Keratinocyte (primary cell): ENCODE measurements at regions not wholly inside any gene's neighbourhood (a gene's known extent, or its start where the extent isn't known, plus 50 kb on each side); places are given as distances from the start of the nearest gene placed in this dataset.

Experiments
- DNase-seq: peaks from one replicate; pipeline ENCODE4 v3.0.0-alpha.2; 2011; ENCODE audit warnings: low read depth, missing footprints, low spot score
- FAIRE-seq: peaks from 2 replicates; lab custom pipeline; 2011; peaks lifted over from hg19 to GRCh38; lab: Jason Lieb, UNC
- H2AFZ ChIP-seq: 2 replicates; pipeline ENCODE4 v1.6.0; 2012; ENCODE audit warnings: low read length, control low read depth, inconsistent platforms; ENCODE audit not compliant: control insufficient read depth
- H3K27ac ChIP-seq: 2 replicates; pipeline ENCODE4 v1.5.1; 2011; ENCODE audit warnings: low read length; ENCODE audit not compliant: control insufficient read depth, insufficient read depth
- H3K27me3 ChIP-seq: 3 replicates; pipeline ENCODE4 v1.6.0; 2011; ENCODE audit warnings: low read length; ENCODE audit not compliant: control insufficient read depth, insufficient read depth; ENCODE audit errors: extremely low read depth
- H3K36me3 ChIP-seq, 2 experiments: 2 replicates in 1 of 2; 3 replicates in 1 of 2; pipeline ENCODE4 v1.5.1; 2011; ENCODE audit warnings: low read length in 2 of 2, mild to moderate bottlenecking in 1 of 2; ENCODE audit not compliant: control insufficient read depth in 2 of 2, insufficient read depth in 2 of 2; ENCODE audit errors: extremely low read depth in 1 of 2
- H3K4me1 ChIP-seq: 3 replicates; pipeline ENCODE4 v1.5.1; 2011; ENCODE audit warnings: low read length; ENCODE audit not compliant: control insufficient read depth, insufficient read depth; ENCODE audit errors: extremely low read depth
- H3K4me2 ChIP-seq: 3 replicates; pipeline ENCODE4 v1.6.0; 2011; ENCODE audit warnings: low read depth, low read length; ENCODE audit not compliant: control insufficient read depth, insufficient read depth; ENCODE audit errors: extremely low read depth
- H3K4me3 ChIP-seq, 3 experiments: fragments of 200-600 bp in 1 of 3; sonication (generic) in 1 of 3; 2 replicates in 2 of 3; 3 replicates in 1 of 3; pipeline ENCODE4 v1.5.1; 2011 to 2016; ENCODE audit warnings: low read length in 3 of 3, mild to moderate bottlenecking in 3 of 3, control low read depth in 2 of 3, inconsistent platforms in 1 of 3, low read depth in 1 of 3, mixed read lengths in 1 of 3, mixed run types in 1 of 3, moderate library complexity in 1 of 3; ENCODE audit not compliant: control insufficient read depth in 2 of 3, insufficient read depth in 2 of 3; ENCODE audit errors: extremely low read depth in 1 of 3
- H3K79me2 ChIP-seq: 2 replicates; pipeline ENCODE4 v1.6.0; 2012; ENCODE audit warnings: low read length; ENCODE audit not compliant: control insufficient read depth, insufficient read depth
- H3K9ac ChIP-seq: 3 replicates; pipeline ENCODE4 v1.6.0; 2011; ENCODE audit warnings: low read length; ENCODE audit not compliant: control insufficient read depth, insufficient read depth; ENCODE audit errors: extremely low read depth
- H3K9me1 ChIP-seq: 3 replicates; pipeline ENCODE4 v1.6.0; 2011; ENCODE audit warnings: low read length; ENCODE audit not compliant: control insufficient read depth, insufficient read depth; ENCODE audit errors: extremely low read depth
- H3K9me3 ChIP-seq: 2 replicates; pipeline ENCODE4 v1.5.1; 2012; ENCODE audit warnings: low read depth, low read length; ENCODE audit not compliant: control insufficient read depth
- H4K20me1 ChIP-seq: 3 replicates; pipeline ENCODE4 v1.6.0; 2011; ENCODE audit warnings: low read length; ENCODE audit not compliant: control insufficient read depth, insufficient read depth; ENCODE audit errors: extremely low read depth
- EZH2 ChIP-seq: IDR thresholded peaks from one replicate; pipeline ENCODE4 v1.6.1; 2012; ENCODE audit warnings: inconsistent platforms, mild to moderate bottlenecking, low read length, moderate library complexity
- dilution Hi-C: fragments of 300-500 bp; cut with MboI; formaldehyde crosslinking; loops from one replicate; pipeline ENCODE4 v1.7.0; 2020; ENCODE audit warnings: low sequenced_read_pairs; ENCODE audit not compliant: extremely low pct_ligation_motif_present
- TF ChIP-seq, protein P1 (sequence below), 3 experiments: IDR thresholded peaks in 1 of 3; conservative IDR thresholded peaks in 1 of 3; optimal IDR thresholded peaks in 1 of 3; 2 replicates in 2 of 3; 3 replicates in 1 of 3; pipeline versions ENCODE3 to v1.5.1; 2011; ENCODE audit warnings: low read length in 3 of 3, mild to moderate bottlenecking in 3 of 3, moderate library complexity in 2 of 3, control low read depth in 1 of 3, inconsistent platforms in 1 of 3; ENCODE audit not compliant: insufficient read depth in 2 of 3; ENCODE audit errors: extremely low read depth in 1 of 3

DNA sequence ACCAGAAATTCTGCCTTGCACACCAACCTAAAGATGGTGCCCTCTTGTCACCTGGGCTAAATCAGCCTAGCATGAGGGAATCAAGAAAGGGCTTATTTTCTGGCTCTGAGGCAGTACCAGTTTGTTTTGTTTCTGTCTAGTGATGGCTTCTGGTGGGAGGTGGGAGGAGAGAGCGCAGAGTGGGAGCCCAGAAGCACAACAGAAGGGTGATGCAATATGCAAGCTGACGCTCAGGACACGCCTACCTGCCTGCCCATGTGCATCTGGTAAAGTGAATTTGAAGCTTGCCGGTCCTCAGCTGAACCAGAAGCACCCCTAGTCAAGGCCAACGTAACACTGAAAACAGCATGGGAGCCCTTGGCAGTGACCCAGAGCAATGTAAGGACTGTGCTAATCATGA, 138.4 kb upstream of the TIAM1 start:
- Histone ChIP-seq H3K27me3 (no peaks in the 10 kb centered on the region), H3K79me2 (no peaks in the 10 kb centered on the region), H3K4me2 (no peak overlapping the region), H3K4me1 (no peaks in the 10 kb centered on the region), H3K27ac (no peak overlapping the region), H3K9me3 (peaks cover 2% of the 10 kb centered on the region), H3K36me3 (no peaks in the 10 kb centered on the region), H4K20me1 (no peaks in the 10 kb centered on the region), H3K9me1 (no peaks in the 10 kb centered on the region), H2AFZ (no peak overlapping the region), H3K9ac (no peak overlapping the region), H3K4me3 (no peak overlapping the region)
- DNase-seq (no peak), FAIRE-seq (no peak)
- dilution Hi-C loops, result no loop called here
- TF ChIP-seq, protein P1, sequence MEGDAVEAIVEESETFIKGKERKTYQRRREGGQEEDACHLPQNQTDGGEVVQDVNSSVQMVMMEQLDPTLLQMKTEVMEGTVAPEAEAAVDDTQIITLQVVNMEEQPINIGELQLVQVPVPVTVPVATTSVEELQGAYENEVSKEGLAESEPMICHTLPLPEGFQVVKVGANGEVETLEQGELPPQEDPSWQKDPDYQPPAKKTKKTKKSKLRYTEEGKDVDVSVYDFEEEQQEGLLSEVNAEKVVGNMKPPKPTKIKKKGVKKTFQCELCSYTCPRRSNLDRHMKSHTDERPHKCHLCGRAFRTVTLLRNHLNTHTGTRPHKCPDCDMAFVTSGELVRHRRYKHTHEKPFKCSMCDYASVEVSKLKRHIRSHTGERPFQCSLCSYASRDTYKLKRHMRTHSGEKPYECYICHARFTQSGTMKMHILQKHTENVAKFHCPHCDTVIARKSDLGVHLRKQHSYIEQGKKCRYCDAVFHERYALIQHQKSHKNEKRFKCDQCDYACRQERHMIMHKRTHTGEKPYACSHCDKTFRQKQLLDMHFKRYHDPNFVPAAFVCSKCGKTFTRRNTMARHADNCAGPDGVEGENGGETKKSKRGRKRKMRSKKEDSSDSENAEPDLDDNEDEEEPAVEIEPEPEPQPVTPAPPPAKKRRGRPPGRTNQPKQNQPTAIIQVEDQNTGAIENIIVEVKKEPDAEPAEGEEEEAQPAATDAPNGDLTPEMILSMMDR (optimal IDR thresholded peaks at IDR 0.05 in 1 of 3, IDR thresholded peaks at IDR 0.05 in 1 of 3, conservative IDR thresholded peaks at IDR 0.05 in 1 of 3; ENCODE audit: extremely low read depth in 1 of 3, insufficient read depth in 2 of 3, low read length in 3 of 3), result no peak
- no peak for TF ChIP-seq EZH2

DNA sequence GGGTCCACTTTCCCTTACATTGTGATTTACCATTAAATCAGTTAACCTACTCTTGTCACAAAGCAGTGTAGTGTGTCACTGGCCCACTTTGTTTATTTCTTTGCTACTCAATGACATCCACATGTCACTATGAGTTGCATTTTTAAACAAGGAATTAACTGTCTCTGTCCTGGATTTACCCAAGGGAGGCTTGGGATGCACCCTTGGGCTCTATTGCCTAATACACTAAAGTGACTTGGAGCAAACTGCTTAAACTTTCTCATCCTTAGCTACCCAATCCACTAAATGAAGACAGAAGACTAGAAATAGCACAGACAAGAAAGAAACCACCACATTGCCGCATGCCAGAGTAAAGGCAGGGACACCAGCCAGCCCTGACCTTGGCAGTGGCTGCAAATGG, 136.2 kb upstream of the TIAM1 start:
- H3K4me1 ChIP-seq, result no peaks in the 10 kb centered on the region
- DNase-seq (no peak), FAIRE-seq (no peak)
- dilution Hi-C loops, result no loop called here
- no peak overlapping the region for H3K4me2 ChIP-seq
- no peak overlapping the region for H3K9ac ChIP-seq
- no peak overlapping the region for H3K4me3 ChIP-seq
- no peaks in the 10 kb centered on the region for H4K20me1 ChIP-seq
- H3K27ac ChIP-seq, result no peak overlapping the region
- H2AFZ ChIP-seq, result no peak overlapping the region
- TF ChIP-seq EZH2, result no peak
- TF ChIP-seq, protein P1 (optimal IDR thresholded peaks at IDR 0.05 in 1 of 3, IDR thresholded peaks at IDR 0.05 in 1 of 3, conservative IDR thresholded peaks at IDR 0.05 in 1 of 3; ENCODE audit: extremely low read depth in 1 of 3, insufficient read depth in 2 of 3, low read length in 3 of 3), result no peak
- no peaks in the 10 kb centered on the region for H3K27me3 ChIP-seq
- no peaks in the 10 kb centered on the region for H3K9me1 ChIP-seq
- no peaks in the 10 kb centered on the region for H3K79me2 ChIP-seq
- H3K9me3 ChIP-seq, result peaks cover 2% of the 10 kb centered on the region
- no peaks in the 10 kb centered on the region for H3K36me3 ChIP-seq
